NCI-H1694 (cell line): ENCODE measurements at regions not wholly inside any gene's neighbourhood (a gene's known extent, or its start where the extent isn't known, plus 50 kb on each side); places are given as distances from the start of the nearest gene placed in this dataset.
"Not testable (repeated sequence)": the region's sequence is repeated elsewhere in the genome, so short reads cannot be mapped to it uniquely, and the experiment has no call there.

Source experiments
- DNase-seq: peaks from one replicate; lab custom pipeline; 2025; lab: John Stamatoyannopoulos, UW

GRCh38 chr15:59896663-59897074 lies 107.4 kb upstream of the FOXB1 start:
- DNase-seq, result no peak

DNA sequence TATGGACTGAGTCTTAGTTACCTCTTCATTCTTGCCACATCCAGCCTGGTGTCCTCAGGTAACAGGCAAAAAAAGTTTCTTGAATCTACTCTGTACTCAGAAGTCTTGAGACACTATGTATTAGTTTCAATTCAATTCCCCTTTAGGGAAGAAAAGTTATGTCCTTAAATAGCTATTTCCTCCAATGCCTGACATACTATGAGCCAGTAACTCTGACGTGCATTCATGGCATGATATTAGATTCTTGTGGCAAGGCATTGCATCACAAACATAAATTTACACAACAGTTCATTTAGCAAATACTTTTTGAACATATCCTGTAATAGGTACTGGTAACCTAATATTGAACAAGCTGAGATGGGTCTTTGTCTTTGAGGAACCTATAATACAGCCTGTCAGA lies 109.3 kb upstream of the FOXB1 start:
- DNase-seq, result no peak

- no peak for DNase-seq
Observed at GRCh38 chr15:59892985-59893384, 111.1 kb upstream of the FOXB1 start.

DNA sequence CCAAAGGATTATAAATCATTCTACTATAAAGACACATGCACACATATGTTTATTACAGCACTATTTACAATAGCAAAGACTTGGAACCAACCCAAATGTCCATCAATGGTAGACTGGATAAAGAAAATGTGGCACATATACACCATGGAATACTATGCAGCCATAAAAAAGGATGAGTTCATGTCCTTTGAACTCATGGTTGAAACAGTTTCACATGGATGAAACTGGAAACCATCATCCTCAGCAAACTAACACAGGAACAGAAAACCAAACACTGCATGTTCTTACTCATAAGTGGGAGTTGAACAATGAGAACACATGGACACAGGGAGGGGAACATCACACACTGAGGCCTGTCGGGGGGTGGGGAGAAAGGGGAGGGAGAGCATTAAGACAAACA lies 116.2 kb upstream of the FOXB1 start:
- DNase-seq, result not testable (repeated sequence)

DNA sequence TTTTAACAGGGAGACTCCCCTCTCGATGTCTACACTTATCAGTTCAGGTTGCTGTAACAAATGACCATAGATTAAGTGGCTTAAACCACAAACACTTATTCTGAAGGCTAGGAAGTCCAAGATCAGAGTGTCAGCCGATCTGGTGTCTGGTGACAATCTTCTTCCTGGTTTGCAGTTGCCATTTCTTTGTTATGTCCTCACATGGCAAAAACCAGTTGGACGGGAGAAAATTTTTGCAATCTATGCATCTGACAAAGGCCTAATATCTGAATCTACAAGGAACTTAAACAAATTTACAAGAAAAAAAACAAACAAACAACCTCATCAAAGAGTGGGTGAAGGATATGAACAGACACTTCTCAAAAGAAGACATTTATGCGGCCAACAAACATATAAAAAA lies 116.9 kb upstream of the FOXB1 start:
- DNase-seq, result no peak

- DNase-seq, result no peak
Observed at GRCh38 chr15:59886441-59886840, 117.7 kb upstream of the FOXB1 start.

GRCh38 chr15:59885832-59886231 lies 118.3 kb upstream of the FOXB1 start:
- peak; percentile 85 for DNase-seq

- DNase-seq, result no peak
Observed at GRCh38 chr15:59879506-59880265, 124.4 kb upstream of the FOXB1 start.

DNA sequence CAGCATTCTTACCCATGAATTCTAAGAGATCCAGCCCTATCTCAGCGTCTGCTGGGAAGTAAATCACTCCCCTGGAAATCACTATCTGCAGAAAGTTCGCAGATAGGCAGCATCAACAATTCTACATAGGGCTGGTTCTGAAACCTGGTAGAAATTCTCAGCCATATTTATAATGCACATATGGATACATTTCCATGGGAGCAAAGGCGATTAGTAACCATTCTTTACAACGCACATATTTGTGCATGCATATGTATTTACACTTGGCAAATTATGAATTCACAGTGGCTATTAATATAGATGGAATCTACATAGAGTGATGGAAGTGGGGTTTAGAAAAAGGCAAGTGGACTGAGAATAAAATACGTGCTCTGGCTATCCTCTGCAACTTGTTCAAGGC lies 128.0 kb upstream of the FOXB1 start:
- DNase-seq, result no peak

DNA sequence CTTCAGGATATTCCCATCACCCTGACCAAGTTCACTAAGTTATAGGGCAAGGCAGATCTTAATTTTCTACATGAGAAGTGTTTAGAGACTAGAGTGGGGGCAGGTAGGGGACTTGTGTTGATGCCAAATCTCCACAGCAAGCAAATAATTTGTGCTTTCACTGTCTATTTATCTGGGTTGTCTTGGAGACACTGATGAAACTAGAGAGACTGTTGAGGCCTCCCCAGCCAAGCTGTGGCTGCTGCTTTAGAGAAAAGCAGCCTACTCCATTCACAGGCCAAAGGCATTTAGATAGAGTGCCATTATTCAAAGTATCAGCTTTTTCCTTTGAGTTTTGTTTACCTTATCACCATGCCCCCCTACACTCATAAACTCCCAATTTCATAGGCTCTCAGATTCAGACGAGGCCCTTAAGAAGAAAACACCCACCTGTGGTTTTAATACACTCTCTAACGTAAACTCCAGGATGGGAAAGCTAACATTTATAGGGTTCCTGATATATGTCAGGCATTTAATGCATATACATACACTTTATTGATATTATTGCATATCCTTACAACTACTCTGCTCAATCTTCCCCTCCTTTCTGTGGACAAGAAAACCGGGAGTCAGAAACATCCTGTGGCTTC lies 130.4 kb upstream of the FOXB1 start:
- no peak for DNase-seq

DNA sequence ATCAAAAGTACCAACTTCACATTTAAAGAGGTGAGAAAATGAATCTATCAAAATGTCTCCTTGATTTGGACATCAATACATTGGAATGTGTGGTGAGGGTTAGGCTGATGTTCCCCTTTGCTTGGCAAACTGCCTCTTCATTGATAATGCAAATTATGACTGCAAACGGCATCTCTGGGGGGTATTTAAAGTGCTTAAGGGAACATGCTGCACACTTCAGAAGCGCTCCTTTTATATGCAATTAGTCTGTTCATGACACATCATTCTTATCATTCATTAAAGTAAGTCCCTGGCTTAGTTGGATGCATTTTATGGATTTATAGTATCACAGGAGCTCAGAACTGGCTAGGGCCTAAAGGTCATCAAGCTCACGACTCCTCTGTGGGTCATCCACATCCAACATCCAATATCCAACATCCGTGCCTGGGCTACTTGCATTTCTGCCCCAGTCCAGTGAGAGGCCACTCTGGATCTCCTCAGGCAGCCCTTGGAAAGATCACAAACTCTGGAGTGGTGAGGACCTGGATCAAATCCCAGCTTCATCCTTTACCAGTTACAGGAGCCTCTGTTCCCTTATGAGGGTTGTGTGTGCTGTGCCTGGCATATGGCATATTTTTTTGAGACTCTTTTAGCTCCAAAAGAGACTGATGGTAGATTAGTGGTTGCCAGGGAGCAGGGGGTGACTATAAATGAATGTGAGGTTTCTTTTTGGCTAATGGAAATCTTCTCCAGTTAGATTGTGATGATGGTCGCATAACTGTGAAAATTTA lies 136.8 kb upstream of the FOXB1 start:
- DNase-seq, result peak; percentile 59

GRCh38 chr15:59866642-59867041 lies 137.5 kb upstream of the FOXB1 start:
- no peak for DNase-seq

DNA sequence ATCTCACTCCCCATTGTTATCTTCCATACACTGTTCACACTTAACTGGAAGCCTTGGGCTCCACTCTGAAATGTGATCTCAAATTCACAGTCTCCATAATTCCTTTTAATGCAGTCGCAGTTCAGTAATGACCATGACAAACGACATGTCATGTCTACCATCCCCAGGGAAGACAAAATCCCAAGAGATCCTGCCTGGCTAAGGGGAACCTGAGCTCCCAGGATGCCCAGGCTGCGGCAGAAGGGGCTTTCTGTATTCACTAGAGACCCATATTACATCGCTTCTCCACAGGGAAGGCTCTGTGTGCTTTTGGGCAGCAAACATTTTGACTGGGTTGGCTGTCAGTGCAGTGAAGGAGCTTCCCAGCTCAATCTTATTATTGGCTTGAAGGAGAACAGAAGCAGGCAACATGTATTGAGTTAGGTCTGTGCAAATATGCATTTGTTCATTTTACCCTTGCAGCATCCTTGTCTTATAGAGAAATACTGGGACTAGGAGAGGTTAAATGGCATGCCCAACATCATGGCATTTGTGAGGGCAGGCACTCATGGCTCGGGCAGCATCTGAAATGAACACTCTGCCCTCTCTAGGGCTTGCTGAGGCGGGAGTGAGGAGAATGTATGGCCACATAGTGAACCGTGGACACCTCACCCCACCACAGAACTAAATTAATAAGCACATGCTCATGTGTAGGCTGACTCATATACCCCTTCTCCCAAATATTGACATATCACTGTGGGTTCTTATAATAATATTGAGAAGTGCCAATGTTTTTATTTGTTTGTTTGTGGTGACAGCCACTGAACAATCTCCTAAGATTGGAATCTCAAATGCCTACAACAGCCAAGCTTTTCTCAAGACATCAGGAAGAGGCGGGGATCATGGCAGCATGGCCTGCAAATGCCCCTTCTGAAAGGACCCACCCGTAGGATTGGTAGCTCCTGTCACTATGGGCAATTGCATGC lies 141.6 kb upstream of the FOXB1 start:
- DNase-seq, result no peak

GRCh38 chr15:59847968-59848367 lies 156.1 kb upstream of the FOXB1 start:
- DNase-seq, result peak; percentile 3

- DNase-seq, result no peak
Observed at GRCh38 chr15:59845942-59846499, 156.9 kb upstream of the BNIP2 start.

DNA sequence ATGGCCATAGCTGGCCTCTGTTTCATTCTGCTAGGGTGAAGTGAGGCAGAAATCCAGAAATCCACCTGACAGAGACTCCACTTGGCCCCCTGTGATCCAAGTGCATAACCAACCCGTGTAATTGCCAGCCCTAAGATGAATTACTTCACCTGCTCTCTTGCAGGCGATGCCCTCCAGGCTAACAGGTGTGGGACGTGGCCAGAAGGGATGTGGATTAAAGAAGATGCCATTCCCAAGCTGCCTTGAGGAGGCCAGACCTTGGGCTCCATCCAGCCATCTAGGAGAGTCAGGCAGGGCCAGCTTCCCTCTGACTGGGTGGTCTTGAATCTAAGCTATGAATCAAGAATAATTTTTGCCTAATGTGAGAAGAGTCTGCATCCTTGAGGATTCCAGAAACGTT lies 154.5 kb upstream of the BNIP2 start:
- DNase-seq, result no peak

DNA sequence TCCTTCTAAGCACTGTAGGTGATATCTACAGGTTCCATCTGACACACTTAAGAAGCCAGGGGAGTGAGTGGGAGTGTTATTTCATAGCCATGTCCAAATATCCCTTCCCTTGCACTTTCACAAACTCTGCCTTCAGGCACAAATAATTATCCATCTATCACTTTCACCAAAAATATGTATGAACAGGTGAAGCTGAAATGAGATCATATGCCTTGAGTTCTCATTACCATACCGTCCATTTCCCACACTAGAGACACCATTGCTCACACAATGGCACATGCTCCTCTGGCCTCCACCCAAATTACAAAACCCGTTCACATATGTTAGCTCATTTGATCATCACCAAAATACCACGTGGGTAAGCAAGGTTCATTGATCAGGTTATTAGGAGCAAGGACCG lies 151.9 kb upstream of the BNIP2 start:
- no peak for DNase-seq

- DNase-seq, result no peak
Observed at GRCh38 chr15:59839906-59840305, 150.8 kb upstream of the BNIP2 start.

DNA sequence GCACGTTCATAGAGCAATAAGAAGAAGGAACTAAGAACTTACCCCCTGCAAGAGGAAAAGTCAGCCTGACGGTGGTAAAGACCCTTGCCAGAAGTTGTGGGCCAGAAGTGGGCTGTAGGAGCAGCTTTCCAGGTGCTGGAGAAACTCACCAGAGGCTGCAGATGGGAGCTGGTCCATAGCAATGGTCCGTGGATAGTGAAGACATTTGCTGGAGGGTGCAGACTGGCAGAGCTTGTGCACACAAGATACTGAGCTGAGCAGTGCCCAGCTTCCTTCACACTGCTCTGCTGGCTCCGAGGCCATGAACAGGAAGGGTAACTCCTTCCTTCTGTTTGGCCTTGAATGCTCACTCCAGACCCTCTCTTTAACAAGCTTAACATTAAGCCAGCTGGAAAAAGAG lies 149.8 kb upstream of the BNIP2 start:
- no peak for DNase-seq

- DNase-seq, result no peak
Observed at GRCh38 chr15:59835776-59836175, 146.7 kb upstream of the BNIP2 start.

DNA sequence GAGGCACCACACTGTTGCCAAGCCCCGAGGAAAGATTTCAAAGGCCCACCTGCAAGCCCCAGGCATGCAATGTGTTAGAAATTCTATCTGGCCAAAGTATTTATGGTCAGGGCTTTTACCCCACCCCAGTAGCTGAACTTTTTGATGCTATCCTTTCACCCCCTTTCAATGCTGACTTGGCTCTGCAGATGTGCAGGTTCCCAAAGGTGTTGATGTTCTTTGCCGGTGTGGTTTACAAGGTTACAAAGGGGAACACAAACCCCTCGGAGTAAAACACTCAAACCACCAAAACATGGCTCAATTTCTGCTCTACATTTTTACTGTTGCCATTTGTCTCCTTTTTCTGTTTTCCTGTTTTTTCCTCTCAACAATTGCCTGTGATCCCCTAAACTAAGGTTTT lies 145.4 kb upstream of the BNIP2 start:
- no peak for DNase-seq

- no peak for DNase-seq
Observed at GRCh38 chr15:59833366-59833765, 144.2 kb upstream of the BNIP2 start.
